Skeletal muscle tissue (tissue), 3 donors: ENCODE measurements at regions not wholly inside any gene's neighbourhood (a gene's known extent, or its start where the extent isn't known, plus 50 kb on each side); places are given as distances from the start of the nearest gene placed in this dataset.

Source experiments
- H3K27ac ChIP-seq: one replicate; pipeline ENCODE4 v1.7.0; 2013; ENCODE audit warnings: mild to moderate bottlenecking, low read depth, low read length, inconsistent platforms
- H3K27me3 ChIP-seq, 3 donors: one replicate each; pipeline ENCODE4 v1.7.0; 2013; ENCODE audit warnings: low read length in 3 of 3; ENCODE audit not compliant: control insufficient read depth in 3 of 3, insufficient read depth in 3 of 3
- H3K36me3 ChIP-seq, 3 donors: one replicate each; pipeline ENCODE4 v1.7.0; 2013; ENCODE audit warnings: low read length in 3 of 3; ENCODE audit not compliant: control insufficient read depth in 3 of 3, insufficient read depth in 3 of 3
- H3K4me1 ChIP-seq, 3 donors: one replicate each; pipeline ENCODE4 v1.7.0; 2013; ENCODE audit warnings: low read length in 3 of 3, mild to moderate bottlenecking in 3 of 3; ENCODE audit not compliant: control insufficient read depth in 3 of 3, insufficient read depth in 3 of 3
- H3K4me3 ChIP-seq, 3 donors: one replicate each; pipeline ENCODE4 v1.7.0; 2013; ENCODE audit warnings: low read length in 3 of 3
- H3K9ac ChIP-seq, 3 donors: one replicate each; pipeline ENCODE4 v1.7.0; 2013; ENCODE audit warnings: low read length in 3 of 3, mild to moderate bottlenecking in 3 of 3, moderate library complexity in 2 of 3, low read depth in 1 of 3
- H3K9me3 ChIP-seq, 3 donors: one replicate each; pipeline ENCODE4 v1.7.0; 2013; ENCODE audit warnings: low read length in 3 of 3; ENCODE audit not compliant: control insufficient read depth in 3 of 3
- donor health status: Osteomylitis.

GRCh38 chr3:36282766-36283165 is 97.5 kb upstream of the STAC start:
- H3K4me3 ChIP-seq, result no peak overlapping the region
- no peaks in the 10 kb centered on the region for H3K4me1 ChIP-seq
- H3K9ac ChIP-seq, result no peak overlapping the region
- H3K27ac ChIP-seq, result no peak overlapping the region
- H3K36me3 ChIP-seq, result no peaks in the 10 kb centered on the region
- no peaks in the 10 kb centered on the region for H3K9me3 ChIP-seq
- H3K27me3 ChIP-seq, result no peaks in the 10 kb centered on the region

DNA sequence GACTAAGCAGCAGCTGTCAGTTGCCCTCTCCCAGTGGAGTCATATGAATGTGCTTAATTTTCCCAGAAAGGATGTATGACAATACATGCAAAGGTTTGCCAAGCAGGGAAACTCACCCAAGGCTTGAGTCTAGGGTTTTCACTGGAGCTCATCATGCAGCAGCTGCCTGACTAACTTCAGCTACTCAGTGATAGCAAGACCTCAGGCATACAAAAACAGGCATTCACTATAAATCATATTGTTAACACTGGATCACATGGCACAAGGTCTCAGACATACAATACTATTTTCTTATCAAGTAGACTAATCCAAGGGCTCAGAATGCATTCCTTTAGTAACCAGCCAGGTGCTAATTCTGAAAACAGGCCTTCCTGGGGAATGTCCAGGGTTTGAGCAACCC is 85.0 kb upstream of the STAC start:
- Histone ChIP-seq H3K27ac (no peak overlapping the region), H3K36me3 (no peaks in the 10 kb centered on the region), H3K4me3 (no peak overlapping the region), H3K4me1 (peaks cover 0 to 2% (median 0%) of the 10 kb centered on the region in 3 donors), H3K9ac (no peak overlapping the region), H3K27me3 (no peaks in the 10 kb centered on the region), H3K9me3 (no peaks in the 10 kb centered on the region)

GRCh38 chr3:36297195-36297594 is 83.1 kb upstream of the STAC start:
- Histone ChIP-seq H3K27me3 (no peaks in the 10 kb centered on the region), H3K4me3 (no peak overlapping the region), H3K27ac (no peak overlapping the region), H3K9ac (no peak overlapping the region), H3K36me3 (no peaks in the 10 kb centered on the region), H3K9me3 (no peaks in the 10 kb centered on the region), H3K4me1 (peaks cover 0 to 2% (median 0%) of the 10 kb centered on the region in 3 donors)

DNA sequence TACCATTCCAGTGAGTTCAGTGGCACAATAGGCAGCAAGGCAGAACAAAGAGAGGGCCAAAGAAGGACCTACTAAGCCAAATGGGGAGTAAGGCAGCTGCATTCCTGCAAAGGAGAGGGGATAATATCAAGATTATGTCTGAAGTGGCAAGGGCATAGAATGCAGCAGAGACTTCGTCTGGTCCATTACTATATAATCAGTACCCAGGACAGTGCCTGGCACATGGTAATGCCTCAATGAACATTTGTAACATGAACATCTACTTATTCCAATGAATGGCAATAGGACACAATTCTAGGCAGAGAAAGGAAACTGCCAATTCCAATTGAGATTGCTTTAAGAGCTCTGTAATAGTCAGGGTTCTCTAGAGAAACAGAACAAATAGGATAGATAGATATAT is 82.1 kb upstream of the STAC start:
- H3K27ac ChIP-seq, result no peak overlapping the region
- no peaks in the 10 kb centered on the region for H3K36me3 ChIP-seq
- H3K9me3 ChIP-seq, result no peaks in the 10 kb centered on the region
- no peak overlapping the region for H3K9ac ChIP-seq
- H3K4me3 ChIP-seq, result no peak overlapping the region
- no peaks in the 10 kb centered on the region for H3K27me3 ChIP-seq
- peaks cover 0 to 2% (median 0%) of the 10 kb centered on the region in 3 donors for H3K4me1 ChIP-seq

- Histone ChIP-seq H3K27ac (no peak overlapping the region), H3K36me3 (no peaks in the 10 kb centered on the region), H3K27me3 (no peaks in the 10 kb centered on the region), H3K9ac (no peak overlapping the region), H3K9me3 (no peaks in the 10 kb centered on the region), H3K4me1 (no peaks in the 10 kb centered on the region), H3K4me3 (no peak overlapping the region)
These were observed 78.2 kb upstream of the STAC start for GRCh38 chr3:36302158-36302509.

- Histone ChIP-seq H3K4me3 (no peak overlapping the region), H3K9ac (no peak overlapping the region), H3K9me3 (no peaks in the 10 kb centered on the region), H3K36me3 (no peaks in the 10 kb centered on the region), H3K27me3 (no peaks in the 10 kb centered on the region), H3K27ac (no peak overlapping the region), H3K4me1 (no peaks in the 10 kb centered on the region)
These were observed 77.7 kb upstream of the STAC start for GRCh38 chr3:36302626-36303025.

DNA sequence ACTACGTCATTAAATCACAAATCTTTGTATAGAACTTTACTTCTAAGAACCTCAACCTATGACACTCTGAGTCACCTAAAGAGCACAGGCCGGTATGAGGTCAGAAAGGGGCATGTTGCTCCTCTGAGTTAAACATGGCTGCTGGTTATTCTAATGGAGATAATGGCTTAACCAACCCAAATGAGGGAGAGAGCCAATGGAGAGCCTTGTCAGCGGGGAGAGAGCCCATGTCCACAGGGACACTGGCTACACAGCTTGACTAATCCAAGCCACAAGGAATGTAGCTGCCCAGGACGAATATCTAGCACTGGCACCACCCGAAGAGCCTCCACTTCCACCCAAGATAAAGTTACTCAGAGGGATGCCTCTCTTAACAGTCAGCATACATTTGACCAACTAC is 77.0 kb upstream of the STAC start:
- H3K4me3 ChIP-seq, result no peak overlapping the region
- H3K9me3 ChIP-seq, result no peaks in the 10 kb centered on the region
- no peak overlapping the region for H3K9ac ChIP-seq
- no peaks in the 10 kb centered on the region for H3K4me1 ChIP-seq
- H3K36me3 ChIP-seq, result no peaks in the 10 kb centered on the region
- H3K27me3 ChIP-seq, result no peaks in the 10 kb centered on the region
- H3K27ac ChIP-seq, result no peak overlapping the region

GRCh38 chr3:36305929-36306520 is 74.3 kb upstream of the STAC start:
- Histone ChIP-seq H3K27me3 (no peaks in the 10 kb centered on the region), H3K4me3 (no peak overlapping the region), H3K4me1 (no peaks in the 10 kb centered on the region), H3K36me3 (no peaks in the 10 kb centered on the region), H3K9ac (no peak overlapping the region), H3K27ac (no peak overlapping the region), H3K9me3 (no peaks in the 10 kb centered on the region)

DNA sequence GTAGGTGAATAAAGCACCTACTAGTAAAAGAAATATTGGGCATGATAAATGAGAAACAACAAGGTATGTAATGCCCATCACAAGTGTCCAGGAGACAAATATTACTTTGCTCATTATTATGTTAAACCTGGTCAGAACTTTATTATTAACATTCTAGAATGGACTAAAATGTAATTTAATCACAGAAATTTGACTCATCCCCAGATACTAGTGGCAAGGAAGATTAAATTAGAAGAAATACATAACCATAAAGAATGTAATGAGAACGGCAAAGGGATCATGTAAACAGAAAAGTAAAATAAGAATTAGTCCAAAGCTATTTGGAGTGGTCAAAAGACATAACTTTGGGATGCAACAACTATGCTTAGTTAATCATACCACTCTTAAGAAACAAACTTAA is 71.2 kb upstream of the STAC start:
- Histone ChIP-seq H3K9me3 (no peaks in the 10 kb centered on the region), H3K4me1 (no peaks in the 10 kb centered on the region), H3K27ac (no peak overlapping the region), H3K9ac (no peak overlapping the region), H3K27me3 (no peaks in the 10 kb centered on the region), H3K36me3 (no peaks in the 10 kb centered on the region), H3K4me3 (no peak overlapping the region)

DNA sequence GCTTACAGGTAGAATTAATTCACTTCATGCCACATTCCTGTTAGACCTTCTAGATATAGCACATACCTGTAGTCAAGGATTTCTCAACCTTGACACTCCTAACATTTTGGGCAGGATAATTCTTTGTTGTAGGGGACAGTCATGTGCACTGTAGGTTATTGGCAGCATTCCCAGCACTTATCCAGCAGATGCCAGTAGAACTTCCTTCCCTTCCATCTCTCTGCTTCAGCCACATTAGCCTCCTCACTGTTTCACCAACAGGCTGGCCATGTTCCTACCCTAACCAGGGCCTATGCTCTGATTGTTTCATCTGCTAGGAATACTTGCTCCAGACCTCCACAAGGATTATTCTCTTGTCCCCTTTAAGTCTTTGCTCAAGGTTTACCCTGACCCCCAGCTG is 68.0 kb upstream of the STAC start:
- Histone ChIP-seq H3K9ac (no peak overlapping the region), H3K4me1 (no peaks in the 10 kb centered on the region), H3K9me3 (peaks cover 0 to 2% (median 0%) of the 10 kb centered on the region in 3 donors), H3K27ac (no peak overlapping the region), H3K27me3 (no peaks in the 10 kb centered on the region), H3K36me3 (no peaks in the 10 kb centered on the region), H3K4me3 (no peak overlapping the region)

GRCh38 chr3:36317915-36318314 is 62.4 kb upstream of the STAC start:
- Histone ChIP-seq H3K27ac (no peak overlapping the region), H3K9ac (no peak overlapping the region), H3K36me3 (no peaks in the 10 kb centered on the region), H3K27me3 (no peaks in the 10 kb centered on the region), H3K4me3 (no peak overlapping the region), H3K4me1 (no peaks in the 10 kb centered on the region), H3K9me3 (peaks cover 0 to 2% (median 0%) of the 10 kb centered on the region in 3 donors)
